CD14-positive monocyte (primary cell): ENCODE measurements at regions not wholly inside any gene's neighbourhood (a gene's known extent, or its start where the extent isn't known, plus 50 kb on each side); places are given as distances from the start of the nearest gene placed in this dataset.

Experiments
- DNase-seq, 3 donors: peaks; one replicate each; pipeline ENCODE4 v3.0.0-alpha.2; 2011 to 2022
- H2AFZ ChIP-seq: 2 replicates; pipeline ENCODE4 v1.6.0; 2012; ENCODE audit warnings: mild to moderate bottlenecking, low read depth, low read length, inconsistent platforms; ENCODE audit not compliant: insufficient read depth, poor library complexity, severe bottlenecking
- H3K27ac ChIP-seq, 2 donors: 1 replicate in 1 of 2; 2 replicates in 1 of 2; pipeline ENCODE4 v1.5.1; 2012 to 2013; ENCODE audit warnings: low read length in 2 of 2, control low read depth in 1 of 2, inconsistent platforms in 1 of 2, low read depth in 1 of 2, mild to moderate bottlenecking in 1 of 2
- H3K27me3 ChIP-seq, 2 donors: one replicate each; pipeline versions ENCODE4 v1.6.0 to v1.6.1; 2011 to 2013; ENCODE audit warnings: low read length in 2 of 2; ENCODE audit not compliant: control insufficient read depth in 2 of 2, insufficient read depth in 2 of 2
- H3K36me3 ChIP-seq, 2 donors: replicated peaks in 1 of 2; 1 replicate in 1 of 2; 2 replicates in 1 of 2; pipeline versions ENCODE4 v1.5.1 to v1.6.1; 2012 to 2013; ENCODE audit warnings: low read length in 2 of 2, control low read depth in 1 of 2, inconsistent platforms in 1 of 2, mild to moderate bottlenecking in 1 of 2; ENCODE audit not compliant: insufficient read depth in 2 of 2, control insufficient read depth in 1 of 2
- H3K4me1 ChIP-seq, 2 donors: 1 replicate in 1 of 2; 2 replicates in 1 of 2; pipeline versions ENCODE4 v1.5.1 to v1.6.1; 2012 to 2013; ENCODE audit warnings: low read length in 2 of 2, control low read depth in 1 of 2, inconsistent platforms in 1 of 2, mild to moderate bottlenecking in 1 of 2, moderate library complexity in 1 of 2; ENCODE audit not compliant: insufficient read depth in 2 of 2, control insufficient read depth in 1 of 2
- H3K4me2 ChIP-seq: replicated peaks from 2 replicates; pipeline ENCODE3; 2012; ENCODE audit warnings: low read length, moderate library complexity, mild to moderate bottlenecking; ENCODE audit not compliant: poor library complexity, severe bottlenecking; ENCODE audit errors: extremely low read depth
- H3K4me3 ChIP-seq, 3 experiments: fragments of 200-600 bp in 1 of 3; sonication (generic) in 1 of 3; replicated peaks in 1 of 3; 1 replicate in 2 of 3; 2 replicates in 1 of 3; pipeline ENCODE4 v1.5.1; 2011 to 2013; ENCODE audit warnings: low read length in 3 of 3, mild to moderate bottlenecking in 3 of 3, control low read depth in 2 of 3, low read depth in 2 of 3, inconsistent platforms in 1 of 3, moderate library complexity in 1 of 3
- H3K79me2 ChIP-seq: 2 replicates; pipeline ENCODE4 v1.6.0; 2012; ENCODE audit warnings: mild to moderate bottlenecking, control low read depth, inconsistent platforms, low read length, moderate library complexity; ENCODE audit not compliant: insufficient read depth
- H3K9ac ChIP-seq: 2 replicates; pipeline ENCODE4 v1.6.0; 2017; ENCODE audit warnings: low read length, mild to moderate bottlenecking; ENCODE audit not compliant: insufficient read depth, poor library complexity, severe bottlenecking
- H3K9me3 ChIP-seq, 2 donors: replicated peaks in 1 of 2; 1 replicate in 1 of 2; 2 replicates in 1 of 2; pipeline versions ENCODE4 v1.5.1 to v1.6.1; 2012 to 2013; ENCODE audit warnings: low read length in 2 of 2, control low read depth in 1 of 2; ENCODE audit not compliant: control insufficient read depth in 1 of 2, insufficient read depth in 1 of 2
- H4K20me1 ChIP-seq: 2 replicates; pipeline ENCODE4 v1.6.0; 2012; ENCODE audit warnings: mild to moderate bottlenecking, low read length, control low read depth, moderate library complexity; ENCODE audit not compliant: insufficient read depth
- H3K27ac Mint-ChIP-seq, 7 donors: one replicate each; pipeline ENCODE4 v1.8.0; 2020; ENCODE audit warnings: mild to moderate bottlenecking in 7 of 7, mixed read lengths in 7 of 7, moderate library complexity in 6 of 7, inconsistent platforms in 2 of 7
- H3K27me3 Mint-ChIP-seq, 3 donors: one replicate each; pipeline ENCODE4 v1.8.0; 2021 to 2022; ENCODE audit warnings: low read depth in 3 of 3, mild to moderate bottlenecking in 3 of 3, mixed read lengths in 3 of 3, moderate library complexity in 3 of 3, inconsistent platforms in 1 of 3
- H3K36me3 Mint-ChIP-seq, 2 donors: one replicate each; pipeline ENCODE4 v1.8.0; 2020; ENCODE audit warnings: mixed read lengths in 2 of 2, inconsistent platforms in 1 of 2, mild to moderate bottlenecking in 1 of 2
- H3K4me1 Mint-ChIP-seq: one replicate; pipeline ENCODE4 v1.8.0; 2020; ENCODE audit warnings: mild to moderate bottlenecking, mixed read lengths
- H3K4me3 Mint-ChIP-seq, 2 donors: one replicate each; pipeline ENCODE4 v1.8.0; 2020; ENCODE audit warnings: mild to moderate bottlenecking in 2 of 2, mixed read lengths in 2 of 2, moderate library complexity in 1 of 2
- H3K9me3 Mint-ChIP-seq, 7 donors: one replicate each; pipeline ENCODE4 v1.8.0; 2020 to 2022; ENCODE audit warnings: mixed read lengths in 7 of 7, mild to moderate bottlenecking in 6 of 7, moderate library complexity in 6 of 7, inconsistent platforms in 2 of 7
- WGBS: methylation state at CpG from one replicate; pipeline ENCODE4 v1.1.5; 2013; ENCODE audit warnings: missing lambda C conversion rate; ENCODE audit not compliant: insufficient coverage; 5-methylcytosine and 5-hydroxymethylcytosine counted together
- intact Hi-C, 2 donors: fragments of 100-400 bp; cut with micrococcal nuclease; formaldehyde crosslinking; loops; one replicate each; pipeline versions ENCODE4 v1.15.0 to v1.15.1; 2023
- TF ChIP-seq, protein P1 (sequence below): fragments of 200-600 bp; IDR thresholded peaks from one replicate; pipeline ENCODE4 v1.8.0; 2022; ENCODE audit warnings: antibody characterized with exemption, mild to moderate bottlenecking

DNA sequence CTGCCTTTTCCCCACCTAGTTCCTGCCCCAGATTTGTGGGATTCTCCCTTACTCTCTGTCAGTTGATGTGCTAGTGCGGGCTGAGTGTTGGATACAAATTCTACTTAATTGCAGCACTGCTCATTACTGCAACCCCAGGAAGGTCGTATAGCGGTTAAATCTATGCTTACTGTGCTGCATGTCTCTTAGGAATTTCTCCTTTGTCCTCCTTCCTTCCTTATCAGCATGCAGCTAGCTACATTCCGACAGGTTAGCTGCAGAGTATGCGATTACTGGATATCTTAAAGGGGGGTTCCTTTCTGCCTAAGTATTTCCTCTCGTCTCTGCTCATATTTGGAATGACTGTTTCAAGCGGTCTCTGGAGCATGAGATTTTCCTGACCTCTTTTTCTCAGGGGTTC is 662.8 kb downstream of the TLL1 start:
- no peaks in the 10 kb centered on the region for H3K27me3 Mint-ChIP-seq
- no peak for DNase-seq
- H3K9me3 Mint-ChIP-seq, result peaks cover 0 to 3% (median 0%) of the 10 kb centered on the region in 7 donors
- no CpG with 5 or more reads among the region's 7 CpGs for WGBS
- Histone ChIP-seq H2AFZ (no peak overlapping the region), H3K9me3 (peaks cover 0 to 3% of the 10 kb centered on the region in 2 donors), H3K4me1 (no peaks in the 10 kb centered on the region), H3K79me2 (no peaks in the 10 kb centered on the region), H3K27me3 (no peaks in the 10 kb centered on the region), H3K9ac (no peak overlapping the region), H3K27ac (no peak overlapping the region), H4K20me1 (no peaks in the 10 kb centered on the region), H3K4me3 (no peak overlapping the region), H3K36me3 (no peaks in the 10 kb centered on the region), H3K4me2 (no peak overlapping the region)
- no peak overlapping the region for H3K27ac Mint-ChIP-seq
- H3K4me1 Mint-ChIP-seq, result no peaks in the 10 kb centered on the region
- no peak overlapping the region for H3K4me3 Mint-ChIP-seq
- intact Hi-C loops, result no loop called here
- TF ChIP-seq, protein P1, sequence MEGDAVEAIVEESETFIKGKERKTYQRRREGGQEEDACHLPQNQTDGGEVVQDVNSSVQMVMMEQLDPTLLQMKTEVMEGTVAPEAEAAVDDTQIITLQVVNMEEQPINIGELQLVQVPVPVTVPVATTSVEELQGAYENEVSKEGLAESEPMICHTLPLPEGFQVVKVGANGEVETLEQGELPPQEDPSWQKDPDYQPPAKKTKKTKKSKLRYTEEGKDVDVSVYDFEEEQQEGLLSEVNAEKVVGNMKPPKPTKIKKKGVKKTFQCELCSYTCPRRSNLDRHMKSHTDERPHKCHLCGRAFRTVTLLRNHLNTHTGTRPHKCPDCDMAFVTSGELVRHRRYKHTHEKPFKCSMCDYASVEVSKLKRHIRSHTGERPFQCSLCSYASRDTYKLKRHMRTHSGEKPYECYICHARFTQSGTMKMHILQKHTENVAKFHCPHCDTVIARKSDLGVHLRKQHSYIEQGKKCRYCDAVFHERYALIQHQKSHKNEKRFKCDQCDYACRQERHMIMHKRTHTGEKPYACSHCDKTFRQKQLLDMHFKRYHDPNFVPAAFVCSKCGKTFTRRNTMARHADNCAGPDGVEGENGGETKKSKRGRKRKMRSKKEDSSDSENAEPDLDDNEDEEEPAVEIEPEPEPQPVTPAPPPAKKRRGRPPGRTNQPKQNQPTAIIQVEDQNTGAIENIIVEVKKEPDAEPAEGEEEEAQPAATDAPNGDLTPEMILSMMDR, result no peak
- no peaks in the 10 kb centered on the region for H3K36me3 Mint-ChIP-seq

DNA sequence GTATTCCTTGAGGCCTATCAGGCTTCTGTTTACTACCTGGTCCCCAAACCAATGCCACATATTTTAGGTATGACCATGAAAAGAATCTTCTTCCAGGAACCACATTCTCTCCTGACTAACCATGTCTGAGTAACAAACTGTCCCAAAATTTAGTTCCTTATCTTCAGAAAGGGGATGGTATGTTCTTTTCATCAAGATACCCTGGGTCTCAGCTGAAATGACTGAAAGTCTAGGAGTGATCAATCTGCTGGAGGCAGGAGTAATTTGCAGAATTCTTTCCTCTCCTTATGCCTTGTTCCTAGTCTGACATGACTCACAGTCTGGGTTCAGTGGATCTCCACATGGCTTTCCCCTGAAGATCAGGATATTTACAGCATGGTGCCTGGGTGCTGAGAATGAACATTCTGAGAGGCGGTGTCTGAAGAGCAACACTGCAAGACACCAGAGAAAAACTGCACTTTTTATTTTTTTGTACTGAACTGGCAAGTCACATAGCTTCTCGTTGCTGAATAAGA is 665.5 kb downstream of the TLL1 start:
- H3K4me1 Mint-ChIP-seq, result no peaks in the 10 kb centered on the region
- Histone ChIP-seq H3K9ac (no peak overlapping the region), H4K20me1 (no peaks in the 10 kb centered on the region), H3K4me2 (no peak overlapping the region), H3K27me3 (no peaks in the 10 kb centered on the region), H3K36me3 (no peaks in the 10 kb centered on the region), H3K4me3 (no peak overlapping the region), H3K9me3 (peaks cover 4 to 7% of the 10 kb centered on the region in 2 donors), H3K27ac (no peak overlapping the region), H2AFZ (no peak overlapping the region), H3K4me1 (no peaks in the 10 kb centered on the region), H3K79me2 (no peaks in the 10 kb centered on the region)
- no peak for DNase-seq
- no peaks in the 10 kb centered on the region for H3K27me3 Mint-ChIP-seq
- TF ChIP-seq, protein P1, result no peak
- WGBS, result 94% methylated on average over 2 of the region's 2 CpGs
- H3K27ac Mint-ChIP-seq, result no peak overlapping the region
- H3K4me3 Mint-ChIP-seq, result no peak overlapping the region
- peaks cover 0 to 10% (median 4%) of the 10 kb centered on the region in 7 donors for H3K9me3 Mint-ChIP-seq
- H3K36me3 Mint-ChIP-seq, result no peaks in the 10 kb centered on the region
- intact Hi-C loops, result no loop called here
